IMR-90 (cell line): ENCODE measurements at regions not wholly inside any gene's neighbourhood (a gene's known extent, or its start where the extent isn't known, plus 50 kb on each side); places are given as distances from the start of the nearest gene placed in this dataset.

ENCODE experiments used
- BHLHE40 ChIP-seq: fragments of 150-350 bp; IDR thresholded peaks from 2 replicates; pipeline ENCODE4 v1.6.1; 2016; ENCODE audit warnings: mild to moderate bottlenecking, low read depth, low read length
- CEBPB ChIP-seq: IDR thresholded peaks from 2 replicates; pipeline ENCODE4 v1.6.1; 2012; ENCODE audit warnings: low read depth, low read length, improper control_type of control experiment
- CHD1 ChIP-seq: IDR thresholded peaks from 2 replicates; pipeline ENCODE4 v1.6.1; 2012; ENCODE audit warnings: low read depth, low read length, improper control_type of control experiment
- CTCF ChIP-seq: conservative IDR thresholded peaks from 2 replicates; pipeline ENCODE4 v1.5.1; 2012; ENCODE audit warnings: mild to moderate bottlenecking, low read depth, low read length, improper control_type of control experiment
- FOS ChIP-seq: fragments of 150-350 bp; IDR thresholded peaks from 2 replicates; pipeline ENCODE4 v1.6.1; 2016; ENCODE audit warnings: low read depth, low read length
- MAFK ChIP-seq: IDR thresholded peaks from 2 replicates; pipeline ENCODE4 v1.6.1; 2012; ENCODE audit warnings: low read depth, low read length, improper control_type of control experiment
- MAZ ChIP-seq: IDR thresholded peaks from 2 replicates; pipeline ENCODE4 v1.6.1; 2012; ENCODE audit warnings: low read depth, mild to moderate bottlenecking, low read length, improper control_type of control experiment, moderate library complexity, borderline replicate concordance
- MXI1 ChIP-seq: IDR thresholded peaks from 2 replicates; pipeline ENCODE4 v1.6.1; 2012; ENCODE audit warnings: low read depth, mild to moderate bottlenecking, low read length, moderate library complexity, borderline replicate concordance
- POLR2A ChIP-seq: IDR thresholded peaks from 2 replicates; pipeline ENCODE4 v1.6.1; 2012; ENCODE audit warnings: mild to moderate bottlenecking, low read depth, low read length
- RAD21 ChIP-seq: IDR thresholded peaks from 2 replicates; pipeline ENCODE4 v1.6.1; 2012; ENCODE audit warnings: low read length, improper control_type of control experiment
- RCOR1 ChIP-seq: IDR thresholded peaks from 2 replicates; pipeline ENCODE4 v1.6.1; 2012; ENCODE audit warnings: mild to moderate bottlenecking, low read length, improper control_type of control experiment; ENCODE audit not compliant: insufficient replicate concordance
- RFX5 ChIP-seq: IDR thresholded peaks from 2 replicates; pipeline ENCODE4 v1.8.0; 2012; ENCODE audit warnings: low read depth, mild to moderate bottlenecking, low read length, moderate library complexity
- SMC3 ChIP-seq: fragments of 150-350 bp; IDR thresholded peaks from 2 replicates; pipeline ENCODE4 v1.6.1; 2016; ENCODE audit warnings: low read depth, mild to moderate bottlenecking, antibody characterized with exemption, low read length, moderate library complexity
- USF2 ChIP-seq: fragments of 150-350 bp; IDR thresholded peaks from 2 replicates; pipeline ENCODE4 v1.6.1; 2017; ENCODE audit warnings: mild to moderate bottlenecking, antibody characterized with exemption, low read length, low read depth

- TF ChIP-seq CTCF, result no peak
- TF ChIP-seq BHLHE40, result no peak
- no peak for TF ChIP-seq CEBPB
- TF ChIP-seq SMC3, result no peak
- TF ChIP-seq POLR2A, result no peak
- TF ChIP-seq USF2, result no peak
- TF ChIP-seq RFX5, result no peak
- no peak for TF ChIP-seq MAFK
- no peak for TF ChIP-seq MXI1
- no peak for TF ChIP-seq RAD21
- no peak for TF ChIP-seq FOS
- TF ChIP-seq MAZ, result no peak
- no peak for TF ChIP-seq RCOR1
- TF ChIP-seq CHD1, result no peak
These were observed 460.8 kb downstream of the MTRR start for GRCh38 chr5:8329773-8330172.
